ENCODE measurements at regions not wholly inside any gene's neighbourhood (a gene's known extent, or its start where the extent isn't known, plus 50 kb on each side); places are given as distances from the start of the nearest gene placed in this dataset.
"Not testable (repeated sequence)": the region's sequence is repeated elsewhere in the genome, so short reads cannot be mapped to it uniquely, and the experiment has no call there.

DNA sequence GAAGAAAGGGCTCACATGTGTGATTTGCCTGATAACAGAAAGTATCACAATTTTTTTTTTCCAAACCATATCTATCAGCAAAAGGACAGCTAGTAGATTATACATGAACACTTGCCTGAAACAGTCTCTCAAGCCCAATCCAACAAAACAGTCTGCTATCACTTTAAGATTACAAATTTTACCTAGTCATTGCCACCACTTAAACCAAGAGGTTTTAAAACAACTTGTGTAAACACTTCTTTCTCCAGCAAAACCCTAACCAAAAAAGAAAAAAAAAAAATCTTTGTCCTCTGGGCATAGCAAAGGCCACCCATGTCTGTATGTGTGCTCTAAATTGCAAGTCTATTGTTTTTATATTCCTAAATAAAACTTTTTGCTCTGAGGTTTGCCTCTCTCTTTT, 1568.4 kb downstream of the GRIK2 start:
- DNase-seq, result no peak

DNA sequence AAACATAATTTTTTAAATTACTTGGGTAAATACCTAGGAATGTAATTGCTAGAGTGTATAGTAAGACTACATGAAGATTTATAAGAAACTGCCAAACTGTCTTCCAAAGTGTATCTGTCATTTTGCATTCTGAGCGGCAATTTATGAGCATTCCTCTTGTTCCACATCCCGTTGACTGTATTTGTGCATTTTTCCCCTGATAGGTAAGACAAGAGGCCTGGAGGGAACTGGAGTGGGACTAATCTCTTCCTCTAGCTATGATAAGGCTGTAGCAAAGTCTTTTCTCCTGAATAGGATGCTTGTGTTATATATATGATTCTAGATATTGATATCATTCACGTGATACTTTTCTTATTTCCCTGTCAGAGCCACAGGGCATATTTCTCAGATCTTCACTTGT, 1557.5 kb downstream of the GRIK2 start:
- DNase-seq, result no peak

DNA sequence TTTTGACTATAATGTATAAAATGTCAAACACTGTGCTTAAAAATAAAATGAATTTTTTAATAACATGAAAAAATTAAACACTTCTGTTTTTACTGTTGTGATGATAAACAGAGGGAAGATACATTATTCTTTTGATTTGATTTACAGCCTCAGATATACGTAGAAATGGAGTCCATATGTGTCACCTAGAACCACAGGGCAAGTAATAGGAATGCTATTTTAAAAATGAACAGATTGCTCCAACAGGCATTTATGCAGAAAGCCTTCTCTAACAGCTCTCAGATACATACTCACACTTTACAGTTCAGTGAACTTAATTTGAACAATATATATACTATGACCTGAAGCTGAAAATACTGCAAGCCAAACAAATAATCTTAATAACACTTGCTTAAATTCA, 1551.0 kb downstream of the GRIK2 start:
- DNase-seq, result no peak

DNA sequence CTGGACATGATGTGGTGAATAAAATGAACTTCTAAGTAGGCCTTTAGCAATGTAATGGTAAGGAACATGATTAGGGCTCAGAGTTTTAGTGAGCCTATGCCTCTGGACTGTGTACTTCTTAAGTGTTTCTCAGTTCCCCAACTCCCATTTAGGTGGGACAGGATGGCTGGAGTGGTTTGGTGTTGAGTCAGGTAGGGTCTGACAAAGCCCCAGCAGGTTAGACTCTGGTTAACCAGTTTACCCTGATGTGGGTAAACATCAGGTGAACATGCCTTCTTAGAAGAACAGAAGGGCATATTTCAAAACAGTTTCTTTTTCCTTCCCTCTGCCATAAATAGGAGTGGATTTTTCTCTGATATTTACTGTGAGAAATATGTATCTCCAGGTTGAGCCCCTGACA, 1548.7 kb downstream of the GRIK2 start:
- no peak for DNase-seq

DNA sequence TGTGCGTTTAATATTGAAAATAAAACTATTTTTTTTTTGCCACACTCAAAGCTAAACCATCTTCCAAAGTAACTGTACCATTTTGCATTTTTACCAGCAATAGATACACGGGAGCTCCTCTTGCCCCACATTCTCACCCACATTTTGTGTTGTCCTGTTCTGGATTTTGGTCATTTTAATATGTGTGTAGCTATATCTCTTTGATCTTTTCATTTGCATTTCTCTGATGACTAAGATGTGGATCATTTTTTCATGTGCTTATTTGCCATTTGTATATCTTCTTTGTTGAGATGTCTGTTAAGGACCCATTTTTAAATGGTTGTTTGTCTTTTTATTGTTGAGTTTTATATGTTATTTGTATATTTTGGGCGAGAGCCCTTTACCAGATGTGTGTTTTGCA, 1543.5 kb downstream of the GRIK2 start:
- DNase-seq, result no peak

DNA sequence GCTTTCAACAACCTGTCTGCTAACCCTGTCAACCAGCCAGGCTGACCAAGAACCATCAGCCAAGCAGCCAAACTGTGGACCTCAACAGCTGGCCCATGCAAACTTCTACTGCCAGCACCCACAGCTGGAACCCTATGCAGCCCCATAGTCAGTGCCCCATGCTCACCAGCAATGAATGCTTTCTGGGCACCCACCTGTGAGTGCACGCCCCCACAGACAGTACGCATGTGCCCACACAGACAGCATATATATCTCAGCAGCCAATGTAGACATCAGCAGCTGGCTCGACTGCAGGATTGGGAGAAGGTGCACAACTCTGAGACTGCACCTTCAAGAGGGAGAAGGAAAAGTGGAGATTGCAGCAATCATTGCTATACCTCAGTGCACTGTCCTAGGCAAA, 1534.6 kb downstream of the GRIK2 start:
- DNase-seq, result no peak

DNA sequence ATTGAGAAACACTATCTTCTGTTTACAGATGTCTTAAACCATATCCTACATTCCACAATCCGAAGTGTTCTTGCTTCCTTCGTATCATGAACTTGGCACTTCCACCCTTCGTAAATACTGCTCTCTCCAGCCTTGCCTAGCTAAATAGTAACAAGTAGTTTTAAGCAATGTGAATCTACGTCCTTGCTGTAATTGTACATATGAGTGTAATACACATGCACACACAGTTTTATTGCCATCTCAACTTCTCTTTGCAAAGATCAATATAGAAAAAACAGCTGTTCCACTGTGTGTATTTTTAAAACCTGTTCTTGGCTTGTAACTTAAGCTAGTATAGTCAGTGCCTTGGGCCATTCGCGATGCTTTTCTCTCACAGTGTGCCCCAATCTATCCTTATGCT, 1524.7 kb downstream of the GRIK2 start:
- DNase-seq, result no peak

DNA sequence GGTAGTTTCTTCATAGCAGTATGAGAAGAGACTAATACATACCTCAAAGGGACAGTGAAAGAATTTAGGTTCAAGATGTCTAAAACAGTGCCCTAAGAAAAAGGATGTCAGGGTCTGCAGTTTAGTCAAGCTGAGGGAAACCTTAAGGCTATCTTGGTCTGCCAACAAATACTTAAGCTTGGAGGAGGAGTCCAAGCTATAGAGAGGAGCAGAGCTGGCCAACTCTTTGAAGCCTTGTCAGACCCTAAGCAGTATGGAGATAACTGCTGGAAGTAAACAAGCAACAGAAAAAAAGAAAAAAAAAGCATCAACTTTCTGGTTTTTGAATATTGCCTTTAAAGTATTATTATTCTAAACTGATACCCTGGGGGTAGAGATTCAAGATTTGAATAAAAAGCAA, 1518.1 kb downstream of the GRIK2 start:
- no peak for DNase-seq

DNA sequence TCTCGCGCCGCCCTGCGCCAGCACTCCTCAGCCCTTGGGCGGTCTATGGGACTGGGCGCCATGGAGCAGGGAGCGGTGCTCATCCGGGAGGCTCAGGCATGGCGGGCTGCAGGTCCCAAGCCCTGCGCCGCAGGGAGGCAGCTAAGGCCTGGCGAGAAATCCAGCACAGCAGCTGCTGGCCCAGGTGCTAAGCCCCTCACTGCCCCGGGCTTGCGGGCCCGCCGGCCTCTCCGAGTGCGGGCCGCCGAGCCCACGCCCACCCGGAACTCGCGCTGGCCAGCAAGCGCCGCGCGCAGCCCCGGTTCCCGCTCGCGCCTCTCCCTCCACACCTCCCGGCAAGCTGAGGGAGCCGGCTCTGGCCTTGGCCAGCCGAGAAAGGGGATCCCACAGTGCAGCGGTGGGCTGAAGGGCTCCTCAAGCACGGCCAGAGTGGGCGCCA, 1517.2 kb downstream of the GRIK2 start:
- DNase-seq, result not testable (repeated sequence)

DNA sequence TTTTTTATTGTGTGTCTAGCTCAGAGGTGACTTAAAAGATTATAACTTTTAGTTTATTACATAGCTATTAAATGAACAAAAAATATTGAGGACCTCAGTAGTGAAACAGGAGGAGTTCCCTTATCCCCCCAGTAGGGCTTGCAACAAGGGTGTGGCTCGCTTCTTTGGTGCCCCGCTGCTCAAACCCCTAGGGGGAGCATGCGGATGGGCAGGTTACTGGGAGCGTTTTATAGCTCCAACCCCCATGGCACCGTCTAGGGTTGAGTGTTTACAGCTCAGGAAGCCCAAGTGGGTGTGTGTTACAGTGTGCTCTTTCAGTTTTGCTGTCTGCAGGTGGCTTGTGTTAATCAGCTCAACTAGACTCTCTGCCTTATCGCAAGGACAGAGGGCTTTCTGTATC, 1513.7 kb downstream of the GRIK2 start:
- DNase-seq, result no peak

DNA sequence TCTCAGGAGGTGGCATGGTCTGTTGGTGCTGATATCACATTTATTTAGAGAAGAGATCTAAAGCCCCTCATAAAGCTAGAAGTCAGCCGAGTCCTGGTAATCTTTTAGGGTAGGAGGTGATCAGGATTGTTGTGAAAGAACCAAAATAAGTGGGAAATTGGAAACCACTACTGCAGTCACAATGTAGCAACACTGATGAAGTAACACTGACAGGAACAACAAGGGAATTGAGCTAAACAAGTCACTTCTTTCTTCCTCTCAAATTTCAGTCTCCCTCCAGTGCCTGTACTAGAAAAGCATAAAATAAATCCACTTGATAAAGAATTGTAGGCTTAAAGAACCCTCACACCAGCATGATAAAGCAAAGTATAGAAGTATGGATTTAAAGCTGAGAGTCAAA, 1509.0 kb downstream of the GRIK2 start:
- no peak for DNase-seq

DNA sequence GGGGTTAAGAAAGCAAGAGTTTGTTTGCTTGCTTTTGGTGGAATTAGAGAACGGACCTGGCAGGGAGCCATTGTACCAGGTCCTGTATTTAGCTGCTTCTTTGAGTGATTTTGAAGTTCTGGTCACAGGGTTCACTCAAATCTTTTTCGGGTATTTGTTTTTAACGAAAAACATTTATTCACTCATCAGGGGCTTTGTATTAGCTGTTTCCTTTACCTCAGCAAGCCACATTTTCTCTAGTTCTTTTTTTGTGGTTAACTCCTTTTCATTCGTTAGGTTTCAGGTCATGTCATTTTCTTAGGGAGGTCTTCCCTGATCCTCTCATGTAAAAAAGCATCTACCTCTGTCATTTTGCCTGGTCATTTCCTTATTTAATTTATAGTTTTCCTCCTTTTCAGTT, 1502.2 kb downstream of the GRIK2 start:
- DNase-seq, result no peak

DNA sequence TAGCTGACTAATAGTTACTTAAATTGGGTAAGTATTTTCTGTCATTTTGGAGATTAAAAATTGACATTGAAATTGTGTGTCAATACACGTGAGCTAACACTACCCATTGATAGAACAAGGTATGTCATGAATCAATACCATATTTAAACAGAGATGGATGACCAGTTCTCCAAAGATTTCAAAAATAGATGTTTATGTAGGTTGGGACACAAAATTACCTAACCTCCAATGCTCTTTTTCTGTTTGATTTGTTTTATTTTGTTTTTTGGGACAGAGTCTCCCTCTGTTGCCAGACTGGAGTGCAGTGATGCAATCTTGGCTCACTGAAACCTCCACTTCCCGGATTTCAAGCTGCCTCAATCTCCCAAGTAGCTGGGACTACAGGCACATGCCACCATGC, 1491.7 kb downstream of the GRIK2 start:
- DNase-seq, result no peak

DNA sequence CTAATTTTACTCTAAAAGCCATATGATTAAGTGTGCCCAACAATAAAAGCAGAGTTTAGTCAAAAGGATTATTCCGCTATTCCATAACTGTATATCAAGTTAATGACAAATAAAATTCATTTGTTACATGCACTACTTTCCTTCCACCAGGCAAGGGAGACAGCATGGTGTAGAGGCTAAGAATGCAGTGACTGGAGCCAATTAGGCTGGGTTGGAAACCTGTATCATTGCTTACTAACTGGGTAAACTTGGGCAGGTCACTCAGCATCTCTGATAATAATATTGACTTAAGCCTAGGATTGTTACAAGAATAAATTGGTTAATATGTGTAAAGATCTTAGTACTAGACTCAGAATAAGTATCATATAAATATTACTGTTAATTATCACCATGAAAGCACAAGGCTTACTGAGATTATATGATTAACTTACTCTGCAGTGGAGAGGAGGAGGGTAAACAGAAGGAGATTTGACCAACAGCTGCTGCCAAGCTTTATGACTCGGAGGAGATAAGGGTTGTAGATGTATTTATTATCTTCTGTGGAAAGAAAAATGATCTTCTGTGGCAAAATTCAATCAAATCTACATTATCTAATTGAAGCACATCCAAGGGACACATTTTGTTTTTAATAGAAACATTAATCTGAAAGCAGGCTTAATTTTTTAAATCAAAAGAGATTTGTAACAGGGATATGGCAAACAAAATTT, 1459.9 kb downstream of the GRIK2 start:
- no peak for DNase-seq

DNA sequence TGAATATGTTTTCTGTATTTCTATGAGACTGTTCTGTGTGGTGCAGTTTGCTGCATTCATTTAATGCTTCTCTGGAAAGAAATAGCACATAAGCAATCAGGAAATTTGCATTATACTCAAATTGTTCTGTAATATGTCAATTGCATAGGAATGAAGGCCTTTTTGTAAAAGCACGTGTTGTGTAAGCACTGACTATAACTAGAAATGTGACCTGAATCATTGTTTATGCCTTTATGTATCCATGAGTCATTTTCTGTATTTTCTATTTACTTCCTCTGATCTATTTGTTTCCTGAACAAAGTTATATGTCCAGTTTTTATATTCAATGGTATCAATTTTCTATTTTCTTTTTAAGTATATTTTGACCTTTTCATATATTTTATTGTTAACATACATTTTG, 1455.3 kb downstream of the GRIK2 start:
- DNase-seq, result no peak

DNA sequence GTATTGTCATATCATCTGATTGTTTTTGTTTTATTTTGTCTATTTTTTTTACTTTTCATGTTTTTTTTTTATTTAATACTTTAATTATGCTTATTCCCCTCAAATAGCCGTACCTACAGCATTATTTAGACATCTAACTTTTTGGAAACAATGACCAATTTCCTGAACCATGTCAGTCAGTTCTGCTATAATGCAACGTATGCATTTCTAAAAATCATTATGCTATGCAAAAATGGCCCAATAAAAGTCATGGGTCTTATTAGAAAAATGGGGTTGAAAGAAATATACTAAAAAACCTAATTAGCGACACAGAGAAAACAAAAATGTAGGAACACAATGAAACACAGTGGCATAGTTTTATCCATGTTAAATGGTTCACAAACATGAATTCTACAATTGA, 1454.7 kb downstream of the GRIK2 start:
- no peak for DNase-seq

DNA sequence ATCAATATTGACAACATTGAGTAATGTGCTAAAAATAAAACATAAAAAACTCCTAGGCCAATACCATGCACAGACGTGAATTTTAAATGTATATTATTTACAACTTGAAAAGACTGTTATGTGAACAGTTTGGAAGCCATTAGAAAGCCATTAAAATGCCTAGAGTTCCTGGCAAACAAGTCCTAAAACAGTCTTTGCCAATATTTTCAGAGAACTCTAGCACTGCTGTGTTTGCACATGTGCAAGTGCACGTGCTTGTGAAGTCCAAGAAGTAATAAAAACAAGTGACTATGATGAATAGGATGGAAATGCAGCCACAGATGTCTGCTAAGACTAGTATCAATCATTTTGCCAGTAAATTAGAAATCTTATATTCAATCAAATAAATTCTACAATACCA, 1447.6 kb downstream of the GRIK2 start:
- DNase-seq, result no peak

DNA sequence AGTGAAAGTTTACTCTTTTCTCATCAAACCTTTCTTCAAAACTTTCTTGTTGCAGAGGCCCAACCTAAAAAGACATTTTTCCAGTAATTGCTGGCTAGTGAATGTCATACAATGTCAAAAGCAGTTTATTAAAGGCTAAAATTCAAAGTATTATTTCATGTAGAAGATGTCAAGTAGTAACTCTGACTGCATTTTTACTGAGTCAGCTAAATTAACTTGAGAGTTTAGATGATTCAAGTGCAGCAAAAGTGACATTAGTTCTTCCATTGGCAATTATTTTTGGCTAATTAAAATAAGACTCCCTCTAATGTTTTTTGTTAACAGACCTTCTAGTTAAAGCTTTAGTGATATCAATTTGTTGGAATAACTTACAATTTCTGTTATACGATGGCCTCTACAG, 1438.5 kb downstream of the GRIK2 start:
- no peak for DNase-seq

DNA sequence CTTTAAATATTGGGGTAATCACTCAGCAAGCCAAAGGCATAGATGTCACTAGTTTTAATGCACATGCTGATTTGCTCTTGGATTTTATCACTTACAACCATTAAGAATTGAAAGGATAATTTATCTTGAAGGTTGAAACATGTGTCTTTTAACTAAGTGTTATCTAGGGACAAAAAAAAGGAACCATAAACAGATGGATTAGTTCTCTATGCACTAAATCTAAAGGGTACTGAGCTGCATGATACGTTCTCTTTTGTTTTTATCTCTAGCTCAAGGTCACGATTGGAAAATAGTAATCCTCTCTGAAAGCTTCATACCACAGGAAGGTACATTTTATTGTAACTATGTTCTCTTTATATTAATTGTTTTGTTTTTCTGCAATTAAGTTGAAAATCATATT, 1426.6 kb downstream of the GRIK2 start:
- DNase-seq, result no peak

DNA sequence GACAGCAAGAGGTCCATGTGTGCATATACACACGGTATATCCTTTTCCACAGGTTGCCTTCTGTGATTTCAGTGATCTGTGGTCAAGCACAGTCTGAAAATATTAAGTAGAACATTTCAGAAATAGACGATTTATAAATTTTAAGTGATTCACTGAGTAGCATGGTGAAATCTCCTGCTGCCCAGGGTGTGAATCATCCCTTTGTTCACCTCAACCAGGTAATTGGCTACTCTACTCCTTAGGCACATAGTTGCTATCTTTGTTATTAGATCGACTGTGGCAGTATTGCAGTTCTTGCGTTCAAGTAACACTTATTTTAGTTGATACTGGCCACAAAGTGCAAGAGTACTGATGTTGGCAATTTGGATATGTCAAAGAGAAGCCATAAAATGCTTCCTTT, 1421.7 kb downstream of the GRIK2 start:
- no peak for DNase-seq

DNA sequence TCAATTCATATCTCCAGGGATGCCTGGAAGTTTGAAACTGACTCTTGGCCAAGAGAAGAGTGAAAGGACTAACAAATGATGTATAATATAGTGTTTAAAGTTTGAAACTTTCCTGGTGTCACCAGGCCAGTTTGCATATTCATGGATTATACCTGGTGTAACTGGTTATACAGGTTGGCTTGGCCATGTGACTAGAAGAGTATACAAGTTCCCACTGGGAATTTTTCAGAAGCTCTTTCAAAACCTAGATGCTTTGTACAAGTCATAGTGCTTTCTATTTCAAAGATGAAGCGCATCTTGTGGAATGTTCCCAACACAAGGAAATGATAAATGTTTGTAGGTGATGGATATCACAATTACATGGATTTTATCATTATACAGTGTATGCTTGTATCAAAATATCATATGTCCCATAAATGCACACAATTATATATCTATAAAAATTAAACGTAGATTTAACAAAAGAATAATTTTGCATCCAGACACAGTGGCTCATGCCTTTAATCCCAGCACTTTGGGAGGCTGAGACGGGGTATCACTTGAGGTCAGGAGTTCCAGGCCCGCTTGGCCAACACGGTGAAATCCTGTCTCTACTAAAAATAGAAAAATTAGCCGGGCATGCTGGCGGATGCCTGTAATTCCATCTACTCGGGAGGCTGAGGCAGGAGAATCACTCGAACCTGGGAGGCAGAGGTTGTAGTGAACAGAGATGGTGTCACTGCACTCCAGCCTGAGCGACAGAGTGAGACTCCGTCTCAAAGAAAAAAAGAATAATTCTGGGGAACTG, 1420.2 kb downstream of the GRIK2 start:
- DNase-seq, result no peak

DNA sequence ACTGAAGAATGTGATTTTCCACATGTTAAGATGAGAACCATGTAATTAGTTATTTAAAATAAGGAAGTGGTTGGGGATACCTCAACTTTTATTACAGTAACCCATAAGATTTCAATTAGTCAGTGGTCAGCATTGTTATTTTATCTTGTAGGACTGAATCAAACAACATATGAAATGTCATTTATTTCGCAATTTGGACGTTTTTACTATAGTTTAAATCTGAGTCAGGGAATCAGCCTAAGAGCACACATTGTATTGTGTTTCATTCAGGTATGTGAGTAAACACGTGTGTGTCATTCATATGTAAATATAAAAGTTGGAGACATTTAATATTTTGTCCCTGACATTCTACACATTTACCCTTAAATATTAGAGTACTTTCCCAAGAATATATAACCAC, 1418.7 kb downstream of the GRIK2 start:
- DNase-seq, result no peak

DNA sequence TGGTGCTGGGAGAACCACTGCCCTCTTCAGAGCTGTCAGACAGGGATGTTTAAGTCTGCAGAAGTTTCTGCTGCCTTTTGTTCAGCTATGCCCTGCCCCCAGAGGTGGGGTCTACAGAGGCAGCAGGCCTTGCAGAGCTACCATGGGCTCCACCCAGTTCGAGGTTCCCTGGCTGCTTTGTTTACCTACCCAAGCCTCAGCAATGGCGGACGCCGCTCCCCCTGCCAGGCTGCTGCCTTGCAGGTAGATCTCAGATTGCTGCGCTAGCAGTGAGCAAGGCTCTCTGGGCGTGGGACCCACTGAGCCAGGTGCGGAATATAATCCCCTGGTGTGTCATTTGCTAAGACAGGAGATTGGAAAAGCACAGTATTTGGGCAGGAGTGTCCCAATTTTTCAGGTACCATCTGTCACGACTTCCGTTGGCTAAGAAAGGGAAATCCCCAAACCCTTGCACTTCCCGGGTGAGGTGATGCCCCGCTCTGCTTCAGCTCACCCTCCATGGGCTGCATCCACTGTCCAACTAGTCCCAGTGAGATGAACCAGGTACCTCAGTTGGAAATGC, 1415.5 kb downstream of the GRIK2 start:
- not testable (repeated sequence) for DNase-seq

Data from anterior cingulate cortex (tissue), 58 donors.